ENCODE measurements at regions not wholly inside any gene's neighbourhood (a gene's known extent, or its start where the extent isn't known, plus 50 kb on each side); places are given as distances from the start of the nearest gene placed in this dataset.

- 89 to 92% methylated on average over 4 of the region's 4 CpGs for WGBS, 2 donors
- no peaks in the 10 kb centered on the region for H3K4me1 ChIP-seq
- intact Hi-C loops (cut with DNase I) = no loop called here
Measured at GRCh38 chr4:102428122-102428521, 73.0 kb upstream of the NFKB1 start.

GRCh38 chr4:102429553-102429952 is 71.6 kb upstream of the NFKB1 start:
- Histone ChIP-seq H3K27ac (no peak overlapping the region), H3K9me3 (no peaks in the 10 kb centered on the region), H3K36me3 (no peaks in the 10 kb centered on the region), H3K4me1 (no peaks in the 10 kb centered on the region), H3K4me3 (no peak overlapping the region), H3K27me3 (no peaks in the 10 kb centered on the region)
- TF ChIP-seq POLR2AphosphoS5 (IDR thresholded peaks at IDR 0.05) = no peak
- intact Hi-C loops (cut with DNase I) = no loop called here
- no peak for DNase-seq
- WGBS, 2 donors = 90 to 93% methylated on average over 7 of the region's 7 CpGs

More at GRCh38 chr4:102428122-102428521, 73.0 kb upstream of the NFKB1 start:
- no peak overlapping the region for H3K27ac ChIP-seq
- H3K9me3 ChIP-seq = no peaks in the 10 kb centered on the region
- TF ChIP-seq POLR2A (IDR thresholded peaks at IDR 0.05) = no peak
- no peak for TF ChIP-seq CTCF (IDR thresholded peaks at IDR 0.05)
- no peak for TF ChIP-seq POLR2AphosphoS5 (IDR thresholded peaks at IDR 0.05)
- no peak for TF ChIP-seq EP300 (IDR thresholded peaks at IDR 0.05)
- no peak for DNase-seq
- H3K36me3 ChIP-seq = no peaks in the 10 kb centered on the region
- no peaks in the 10 kb centered on the region for H3K27me3 ChIP-seq
- H3K4me3 ChIP-seq = no peak overlapping the region

GRCh38 chr4:102430461-102430910 is 70.7 kb upstream of the NFKB1 start:
- intact Hi-C loops (cut with DNase I) = loop anchor here (2.0 to 10.0 kb wide), 4 partner anchors 70 to 587 kb away; partner anchors contain the start of genes NFKB1, SLC39A8 and SLC9B1
- Histone ChIP-seq H3K36me3 (no peaks in the 10 kb centered on the region), H3K27me3 (no peaks in the 10 kb centered on the region), H3K4me3 (peak overlapping the region; percentile 45 to 58 (median 54)), H3K27ac (peak overlapping the region; percentile 60 to 76 (median 63)), H3K4me1 (no peaks in the 10 kb centered on the region), H3K9me3 (no peaks in the 10 kb centered on the region)
- TF ChIP-seq CTCF (IDR thresholded peaks at IDR 0.05) (no peak), POLR2A (IDR thresholded peaks at IDR 0.05) (no peak), POLR2AphosphoS5 (IDR thresholded peaks at IDR 0.05) (no peak), EP300 (IDR thresholded peaks at IDR 0.05) (no peak)
- 4 to 12% methylated on average over 2 of the region's 2 CpGs for WGBS, 2 donors
- no peak for DNase-seq

- peak overlapping the region; percentile 45 to 58 (median 54) for H3K4me3 ChIP-seq
- H3K27ac ChIP-seq = peak overlapping the region in 3 of 4 donors; percentile 60 to 76 (median 66)
- no peaks in the 10 kb centered on the region for H3K9me3 ChIP-seq
- intact Hi-C loops (cut with DNase I) = loop anchor here (2.0 to 10.0 kb wide), 4 partner anchors 69 to 586 kb away; partner anchors contain the start of genes NFKB1, SLC39A8 and SLC9B1
- TF ChIP-seq POLR2AphosphoS5 (IDR thresholded peaks at IDR 0.05) = no peak
- TF ChIP-seq CTCF (IDR thresholded peaks at IDR 0.05) = no peak
- no peak for TF ChIP-seq EP300 (IDR thresholded peaks at IDR 0.05)
- no peak for TF ChIP-seq POLR2A (IDR thresholded peaks at IDR 0.05)
- no peaks in the 10 kb centered on the region for H3K27me3 ChIP-seq
- no peak for DNase-seq
- no peaks in the 10 kb centered on the region for H3K4me1 ChIP-seq
- H3K36me3 ChIP-seq = no peaks in the 10 kb centered on the region
Measured at GRCh38 chr4:102431608-102431961, 69.6 kb upstream of the NFKB1 start.

GRCh38 chr4:102437111-102437510 is 64.0 kb upstream of the NFKB1 start:
- no peaks in the 10 kb centered on the region for H3K27me3 ChIP-seq
- DNase-seq = no peak
- 70 to 82% methylated on average over 3 of the region's 3 CpGs for WGBS, 2 donors
- H3K9me3 ChIP-seq = no peaks in the 10 kb centered on the region
- peaks cover 0 to 19% (median 17%) of the 10 kb centered on the region in 4 donors for H3K4me1 ChIP-seq
- H3K27ac ChIP-seq = no peak overlapping the region
- H3K36me3 ChIP-seq = no peaks in the 10 kb centered on the region
- intact Hi-C loops (cut with DNase I) = loop anchor here (5.0 to 10.0 kb wide), 2 partner anchors 158 to 390 kb away; partner anchors contain the start of gene UBE2D3
- no peak for TF ChIP-seq POLR2AphosphoS5 (IDR thresholded peaks at IDR 0.05)
- TF ChIP-seq CTCF (IDR thresholded peaks at IDR 0.05) = no peak
- TF ChIP-seq POLR2A (IDR thresholded peaks at IDR 0.05) = no peak
- no peak for TF ChIP-seq EP300 (IDR thresholded peaks at IDR 0.05)
- H3K4me3 ChIP-seq = no peak overlapping the region
